HG03159 (cell line): ENCODE measurements at regions not wholly inside any gene's neighbourhood (a gene's known extent, or its start where the extent isn't known, plus 50 kb on each side); places are given as distances from the start of the nearest gene placed in this dataset.

ENCODE experiments used
- ATAC-seq: cut with Tn5 transposase; IDR thresholded peaks from one replicate; pipeline ENCODE4 v1.9.1; 2021; ENCODE audit warnings: mild to moderate bottlenecking, moderate library complexity; ENCODE audit not compliant: unreplicated experiment

GRCh38 chr11:41849250-41849649 is 389.8 kb upstream of the LRRC4C start:
- ATAC-seq, result no peak

- no peak for ATAC-seq
Measured at GRCh38 chr11:41851743-41852142, 392.3 kb upstream of the LRRC4C start.

DNA sequence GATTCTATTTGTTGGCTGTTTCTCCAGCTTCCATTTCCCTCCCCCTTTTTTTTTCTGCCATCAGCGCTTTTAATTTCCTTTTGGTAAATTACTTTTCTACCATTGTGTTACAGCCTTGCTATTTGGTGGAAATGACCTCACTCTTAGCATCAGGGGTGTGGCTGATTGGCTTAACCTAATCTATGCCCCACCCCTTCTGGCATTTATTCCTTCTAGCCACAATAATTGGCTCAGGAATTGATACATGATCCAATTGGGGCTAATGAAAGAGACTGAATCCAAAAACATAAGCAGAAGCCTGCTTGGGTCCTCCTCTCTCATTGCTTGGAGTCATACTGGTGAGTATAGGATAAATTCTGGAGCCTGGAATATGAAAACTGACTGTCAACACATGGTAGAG is 402.4 kb upstream of the LRRC4C start:
- no peak for ATAC-seq

DNA sequence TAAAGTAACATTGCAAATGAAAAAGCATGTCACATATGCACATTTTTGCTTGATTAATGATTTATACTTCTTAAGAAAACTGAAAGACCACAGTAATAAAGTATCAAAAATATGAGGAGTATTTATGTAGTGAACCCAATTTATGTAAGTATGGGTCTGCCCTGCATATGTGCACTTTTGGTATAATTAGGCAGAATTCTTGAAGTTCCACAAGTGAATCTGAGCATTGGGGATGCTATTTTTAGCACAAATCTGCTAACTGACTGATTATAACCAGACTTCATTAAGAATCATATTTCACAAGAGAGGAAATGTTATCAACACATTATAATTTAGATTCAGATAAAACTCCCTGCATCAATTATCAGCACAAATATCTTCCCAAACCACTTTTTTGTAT is 407.1 kb upstream of the LRRC4C start:
- no peak for ATAC-seq

DNA sequence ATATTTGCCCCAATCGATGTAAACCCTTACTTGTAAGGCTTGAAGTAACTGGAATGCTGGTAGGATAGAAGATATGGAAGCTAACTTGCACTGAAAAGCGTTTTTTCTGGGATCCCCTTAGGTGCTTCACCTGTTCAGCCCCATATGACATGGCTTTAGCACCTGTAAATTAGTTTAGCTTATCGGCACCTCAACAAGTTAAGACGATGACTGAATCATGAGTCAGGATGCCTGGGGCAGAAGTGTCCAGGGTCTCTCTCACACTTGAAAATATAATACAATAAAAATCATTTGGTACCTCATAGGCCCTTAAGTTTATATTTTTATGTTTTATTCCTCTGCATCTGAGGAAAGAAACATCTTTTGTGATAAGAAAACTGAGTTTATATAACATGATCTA is 409.2 kb upstream of the LRRC4C start:
- no peak for ATAC-seq

- no peak for ATAC-seq
Measured at GRCh38 chr11:41872426-41872825, 413.0 kb upstream of the LRRC4C start.

- ATAC-seq, result no peak
Measured at GRCh38 chr11:41872870-41873269, 413.4 kb upstream of the LRRC4C start.

GRCh38 chr11:41878095-41878494 is 418.6 kb upstream of the LRRC4C start:
- no peak for ATAC-seq

DNA sequence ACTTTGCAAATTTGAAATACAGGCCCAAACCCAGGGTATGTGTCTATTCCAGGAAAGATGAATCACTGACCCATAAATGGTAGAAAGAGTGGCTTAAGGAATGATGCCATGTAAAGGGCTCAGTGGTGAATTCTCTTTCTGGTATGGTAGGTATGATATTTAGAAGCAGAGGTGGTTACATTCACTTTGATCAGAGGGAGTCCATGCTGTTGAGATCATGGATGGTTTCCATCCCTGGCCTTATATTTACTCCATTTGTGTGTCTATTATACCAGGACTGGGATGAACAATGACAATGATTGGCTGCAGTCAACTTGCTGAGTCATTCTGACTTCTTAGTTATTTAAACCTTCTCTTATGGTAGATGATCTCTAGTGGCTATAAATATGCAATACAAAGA is 419.8 kb upstream of the LRRC4C start:
- ATAC-seq, result no peak

DNA sequence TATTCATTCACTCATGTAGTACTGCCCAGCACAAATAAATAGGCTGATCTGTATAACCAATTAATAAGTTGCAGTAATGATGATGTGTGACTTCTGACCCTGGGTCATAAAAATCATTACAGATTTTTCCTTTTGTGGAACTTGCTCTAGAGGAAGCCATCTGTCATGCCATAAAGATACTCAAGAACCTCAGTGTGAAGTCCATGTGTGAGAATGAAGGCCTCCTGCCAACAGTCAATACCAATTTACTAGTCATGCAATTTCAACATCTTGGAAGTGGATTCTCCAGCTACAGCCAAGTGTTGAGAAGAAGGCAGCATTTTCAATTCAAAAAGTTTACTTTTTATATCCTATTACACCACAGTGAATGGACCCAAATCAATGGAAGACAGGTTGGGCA is 435.6 kb upstream of the LRRC4C start:
- no peak for ATAC-seq

- ATAC-seq, result no peak
Measured at GRCh38 chr11:41897991-41898390, 438.5 kb upstream of the LRRC4C start.

- ATAC-seq, result no peak
Measured at GRCh38 chr11:41917900-41918299, 458.4 kb upstream of the LRRC4C start.

GRCh38 chr11:41920374-41920773 is 460.9 kb upstream of the LRRC4C start:
- no peak for ATAC-seq

- ATAC-seq, result no peak
Measured at GRCh38 chr11:41921746-41922390, 462.4 kb upstream of the LRRC4C start.

GRCh38 chr11:41926339-41926738 is 466.9 kb upstream of the LRRC4C start:
- no peak for ATAC-seq

DNA sequence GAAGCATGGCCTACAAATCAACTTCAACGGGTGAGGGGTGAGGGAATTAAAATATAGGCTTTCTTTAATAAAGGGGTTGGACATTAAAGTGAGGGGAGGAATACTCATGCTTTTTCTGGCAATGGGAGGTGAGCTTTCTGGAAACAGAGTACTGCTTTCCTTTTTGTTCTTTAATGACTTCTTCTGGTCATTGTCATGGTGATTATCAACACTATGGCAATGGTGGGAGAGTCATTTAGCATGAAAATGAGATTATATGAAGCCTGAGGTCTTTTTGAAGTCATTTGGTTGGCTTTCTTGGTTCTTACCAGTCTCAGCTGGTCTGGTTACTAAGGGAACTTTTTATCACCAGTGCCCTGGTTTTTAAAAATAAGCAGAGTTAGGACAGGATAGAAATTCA is 475.8 kb upstream of the LRRC4C start:
- ATAC-seq, result no peak

GRCh38 chr11:41935795-41936194 is 476.3 kb upstream of the LRRC4C start:
- no peak for ATAC-seq

- ATAC-seq, result no peak
Measured at GRCh38 chr11:41943656-41944055, 484.2 kb upstream of the LRRC4C start.

GRCh38 chr11:41947392-41947791 is 487.9 kb upstream of the LRRC4C start:
- no peak for ATAC-seq

- no peak for ATAC-seq
Measured at GRCh38 chr11:41950470-41951143, 491.2 kb upstream of the LRRC4C start.

GRCh38 chr11:41954034-41954433 is 494.6 kb upstream of the LRRC4C start:
- ATAC-seq, result no peak

GRCh38 chr11:41955066-41955465 is 495.6 kb upstream of the LRRC4C start:
- ATAC-seq, result no peak
